HG03095 (cell line): ENCODE measurements at regions not wholly inside any gene's neighbourhood (a gene's known extent, or its start where the extent isn't known, plus 50 kb on each side); places are given as distances from the start of the nearest gene placed in this dataset.
A peak's percentile ranks its signal among the peaks of the same experiment; 100 is the strongest.
"Not testable (repeated sequence)": the region's sequence is repeated elsewhere in the genome, so short reads cannot be mapped to it uniquely, and the experiment has no call there.

Source experiments
- ATAC-seq: cut with Tn5 transposase; IDR thresholded peaks from one replicate; pipeline ENCODE4 v1.9.1; 2021; ENCODE audit warnings: moderate library complexity; ENCODE audit not compliant: unreplicated experiment

DNA sequence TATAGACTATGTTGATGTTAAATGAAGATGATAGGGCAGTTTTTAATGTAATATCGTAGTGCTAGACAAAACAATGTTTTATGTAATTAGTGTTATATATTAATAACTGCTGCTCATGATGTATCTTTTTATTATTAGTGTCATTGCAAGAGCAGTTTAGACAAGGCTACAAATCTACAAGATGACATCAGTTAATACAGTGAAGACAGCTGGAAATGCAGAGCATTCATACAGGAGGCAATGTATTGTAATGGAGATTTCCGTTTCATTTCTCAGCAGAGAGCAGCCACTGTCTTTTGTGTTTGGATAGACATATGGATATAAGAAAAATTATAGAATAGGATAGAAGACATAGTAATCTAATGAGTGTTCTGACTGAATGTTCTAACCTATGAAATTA is 178.0 kb downstream of the FOXG1 start:
- no peak for ATAC-seq

DNA sequence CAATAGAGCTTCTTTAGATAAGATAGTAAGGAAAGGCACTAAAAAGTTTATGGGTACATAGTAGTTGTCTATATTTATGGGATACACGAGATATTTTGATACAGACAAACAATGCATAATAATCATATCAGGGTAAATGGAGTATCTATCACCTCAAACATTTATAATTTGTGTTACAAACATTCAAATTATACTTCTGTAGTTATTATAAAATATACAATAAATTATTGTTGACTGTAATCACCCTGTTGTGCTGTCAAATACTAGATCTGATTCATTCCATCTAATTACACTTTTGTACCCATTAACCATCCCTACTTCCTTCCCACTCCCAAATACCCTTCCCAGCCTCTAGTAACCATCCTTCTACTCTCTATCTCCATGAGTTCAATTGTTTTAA is 179.7 kb downstream of the FOXG1 start:
- no peak for ATAC-seq

DNA sequence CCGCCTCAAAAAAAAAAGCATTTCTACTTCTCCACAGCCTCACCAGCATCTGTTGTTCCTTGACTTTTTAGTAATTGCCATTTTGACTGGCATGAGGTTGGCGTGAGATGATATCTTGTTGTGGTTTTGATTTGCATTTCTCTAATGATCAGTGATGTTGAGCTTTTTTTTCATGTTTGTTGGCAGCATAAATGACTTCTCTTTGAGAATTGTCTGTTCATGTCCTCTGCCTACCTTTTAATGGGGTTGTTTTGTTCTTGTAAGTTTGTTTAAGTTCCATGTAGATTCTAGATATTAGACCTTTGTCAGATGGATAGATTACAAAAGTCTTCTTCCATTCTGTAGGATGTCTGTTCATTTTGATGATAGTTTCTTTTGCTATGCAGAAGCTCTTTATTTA is 182.9 kb downstream of the FOXG1 start:
- ATAC-seq, result no peak

DNA sequence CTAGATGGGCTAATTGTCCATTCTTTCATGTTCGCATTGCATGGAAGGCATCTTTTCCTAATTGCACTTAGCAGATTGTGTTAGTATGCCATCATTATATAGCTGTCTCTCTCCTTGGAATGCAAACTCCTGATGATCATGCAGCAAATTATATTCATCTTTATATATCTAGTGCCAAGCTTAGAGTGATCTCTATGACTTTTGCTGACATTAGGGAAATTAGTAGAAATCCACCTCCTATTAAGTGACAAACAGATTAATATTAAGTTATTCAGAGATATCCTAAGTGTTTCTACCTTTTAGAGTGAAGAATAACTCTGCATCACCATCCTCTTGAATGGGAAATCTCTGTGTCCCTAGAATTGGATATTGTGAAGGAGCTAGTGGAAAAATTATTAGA is 185.6 kb downstream of the FOXG1 start:
- no peak for ATAC-seq

DNA sequence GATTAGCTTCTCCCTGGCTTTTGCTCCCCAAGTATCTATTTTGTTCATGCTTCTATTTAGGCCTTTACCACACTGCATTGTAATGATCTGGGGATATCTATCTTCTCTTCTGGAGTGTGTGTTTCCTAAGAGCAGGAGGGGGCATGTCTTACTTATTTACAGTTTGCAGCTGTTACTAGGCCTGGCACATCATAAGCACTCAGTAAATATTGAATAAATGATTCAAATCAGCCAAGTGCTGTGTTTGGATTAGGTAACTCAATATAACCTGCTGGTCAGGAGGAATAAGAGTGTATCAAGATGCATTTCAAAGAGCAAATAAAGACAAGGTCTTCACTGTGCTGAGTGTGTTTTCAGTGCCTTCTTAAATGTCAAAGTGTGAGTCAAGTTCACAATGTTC is 186.1 kb downstream of the FOXG1 start:
- ATAC-seq, result no peak

DNA sequence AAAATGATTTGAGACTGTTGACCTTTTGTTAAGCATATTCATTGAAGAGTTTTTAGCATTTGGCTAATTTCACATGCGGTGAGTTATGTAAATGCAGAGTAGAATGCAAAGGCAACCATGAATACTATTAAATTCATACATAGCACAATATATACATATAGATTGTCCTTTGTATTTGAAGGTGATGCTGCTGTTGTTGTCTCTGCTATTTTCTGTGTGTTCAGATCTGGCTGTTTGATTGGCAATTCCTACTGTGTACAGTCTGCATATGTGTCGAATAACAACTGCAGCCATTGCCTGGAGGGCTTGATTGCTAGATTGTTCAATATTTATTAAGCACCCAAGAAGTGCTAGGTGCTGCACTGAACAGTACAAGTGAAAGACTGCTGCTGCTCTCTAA is 187.4 kb downstream of the FOXG1 start:
- ATAC-seq, result no peak

DNA sequence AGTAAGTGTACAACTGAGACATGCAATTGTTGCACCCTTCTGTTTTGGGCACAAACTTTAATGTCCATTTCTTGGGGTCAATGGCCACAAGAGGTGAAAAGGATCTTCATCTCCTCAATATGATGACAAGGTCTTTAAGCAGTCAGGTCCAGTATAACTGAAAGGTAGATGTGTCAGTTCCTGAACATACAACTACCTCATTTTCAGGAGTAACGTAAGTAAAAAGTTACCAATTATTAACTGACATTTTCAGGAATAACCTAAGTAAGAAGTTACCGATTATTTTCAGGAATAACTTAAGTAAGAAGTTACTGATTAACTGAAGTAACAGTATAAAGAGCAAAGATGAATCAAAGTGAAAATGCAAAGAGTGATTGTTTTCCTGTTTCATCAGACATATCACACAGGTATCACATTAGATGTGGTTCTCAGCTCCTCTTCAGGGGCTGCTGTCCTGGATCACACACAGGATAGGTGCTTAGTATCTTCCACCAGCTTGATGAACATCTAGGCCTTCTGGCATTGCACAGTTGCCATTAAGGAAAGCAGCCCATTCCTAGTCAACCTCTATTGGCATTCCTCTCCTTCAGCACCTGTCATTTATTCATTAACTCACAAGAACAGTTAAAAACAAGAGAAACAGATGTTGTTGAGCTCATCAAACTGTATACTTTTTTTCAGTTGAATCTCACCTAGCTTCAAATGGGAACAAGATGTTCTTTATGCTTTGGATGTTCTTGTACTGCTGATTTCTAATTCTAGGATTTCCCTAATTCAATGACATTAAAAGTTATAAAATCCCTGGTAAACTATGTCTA is 200.0 kb downstream of the FOXG1 start:
- peak; percentile 86 for ATAC-seq

DNA sequence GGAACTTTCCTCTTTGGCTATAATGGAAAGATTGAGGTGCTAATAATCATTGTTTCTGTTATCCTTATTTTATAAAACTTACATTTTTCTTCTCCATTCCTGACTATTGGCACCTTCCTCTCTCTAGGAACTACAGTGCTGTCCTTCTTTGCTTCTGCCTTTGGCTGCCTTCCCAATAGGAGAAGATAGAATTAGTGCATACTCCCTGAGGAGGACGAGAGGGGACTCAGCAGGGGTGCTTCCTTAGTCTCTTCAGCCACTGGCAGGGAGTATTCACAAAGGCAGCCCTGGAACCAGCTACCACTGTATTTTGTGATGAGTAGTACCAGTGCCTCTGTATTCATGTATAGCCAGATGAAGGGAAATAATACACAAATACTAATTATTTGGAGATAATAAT is 208.5 kb downstream of the FOXG1 start:
- no peak for ATAC-seq

DNA sequence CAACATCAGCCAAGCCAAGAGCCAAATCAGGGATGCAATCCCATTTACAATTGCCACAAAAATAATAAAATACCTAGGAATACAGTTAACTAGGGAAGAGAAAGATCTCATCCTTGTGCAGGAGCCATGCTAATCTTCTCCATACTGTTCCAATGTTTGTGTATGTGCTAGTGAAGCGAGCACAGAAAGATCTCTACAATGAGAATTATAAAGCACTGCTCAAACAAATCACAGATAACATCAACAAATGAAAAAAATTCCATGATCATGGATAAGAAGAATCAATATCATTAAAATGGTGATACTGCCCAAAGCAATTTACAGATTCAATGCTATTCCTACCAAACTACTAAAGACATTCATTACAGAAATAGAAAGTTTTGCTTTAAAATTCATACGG is 215.6 kb downstream of the FOXG1 start:
- no peak for ATAC-seq

DNA sequence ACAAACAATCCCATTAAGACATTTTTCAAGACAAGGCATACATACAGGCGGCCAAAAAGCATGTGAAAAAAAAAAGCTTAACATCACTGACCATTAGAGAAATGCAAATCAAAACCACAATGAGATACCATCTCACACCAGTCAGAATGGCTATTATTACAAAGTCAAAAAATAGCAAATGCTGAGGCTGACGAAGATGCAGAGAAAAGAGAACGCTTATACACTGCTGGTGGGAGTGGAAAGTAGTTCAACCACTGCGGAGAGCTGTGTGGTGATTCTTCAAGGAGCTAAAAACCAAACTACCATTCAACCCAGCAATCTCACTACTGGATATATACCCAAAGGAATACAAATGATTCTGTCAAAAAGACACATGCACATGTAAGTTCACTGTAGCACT is 216.7 kb downstream of the FOXG1 start:
- no peak for ATAC-seq

DNA sequence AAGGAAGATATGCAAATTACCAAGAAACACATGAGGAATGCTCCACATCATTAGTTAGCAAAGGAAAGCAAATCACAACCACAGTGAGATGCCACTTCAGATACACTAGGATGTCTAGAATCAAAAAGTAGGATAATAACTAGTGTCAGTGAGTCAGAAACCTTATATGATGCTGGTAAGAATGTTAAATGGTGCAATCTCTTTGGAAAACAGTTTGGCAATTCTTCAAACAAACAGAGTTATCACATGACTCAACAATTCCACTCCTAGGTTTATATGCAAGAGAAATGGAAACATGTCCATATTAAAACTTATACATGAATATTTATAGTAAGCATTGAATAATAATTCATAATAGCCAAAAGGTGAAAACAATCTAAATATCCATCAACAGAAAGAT is 220.9 kb downstream of the FOXG1 start:
- no peak for ATAC-seq

DNA sequence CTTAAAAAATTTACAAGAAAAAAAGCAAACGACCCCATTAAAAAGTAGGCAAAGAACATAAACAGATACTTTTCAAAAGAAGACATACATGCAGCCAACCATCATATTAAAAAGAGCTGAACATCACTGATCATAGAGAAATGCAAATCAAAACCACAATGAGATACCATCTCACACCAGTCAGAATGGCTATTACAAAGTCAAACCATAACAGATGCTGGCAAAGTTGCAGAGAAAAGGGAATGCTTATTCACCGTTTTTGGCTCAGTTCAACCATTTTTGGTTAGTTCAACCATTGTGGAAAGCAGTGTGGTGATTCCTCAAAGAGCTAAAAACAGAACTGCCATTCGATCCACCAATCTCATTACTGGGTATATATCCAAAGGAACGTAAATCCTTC is 230.6 kb downstream of the FOXG1 start:
- not testable (repeated sequence) for ATAC-seq

DNA sequence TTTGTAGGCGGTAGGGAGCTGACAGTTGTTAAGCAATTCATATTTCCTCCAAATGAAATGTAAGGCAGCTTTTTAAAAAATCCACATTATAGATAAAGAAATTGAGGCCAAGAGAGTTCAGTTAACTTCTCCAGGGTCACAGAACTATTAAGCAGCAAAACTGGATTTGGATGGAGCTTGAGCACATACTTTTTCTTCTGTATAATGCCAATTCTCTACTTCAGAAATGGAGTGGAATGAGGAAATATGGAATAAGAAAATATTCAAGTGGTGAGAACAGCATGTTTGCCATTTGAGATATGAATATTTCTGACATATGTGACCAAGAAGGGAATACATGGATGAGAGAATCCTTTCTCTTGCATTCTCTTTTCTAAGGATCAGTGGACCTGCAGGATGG is 233.1 kb downstream of the FOXG1 start:
- no peak for ATAC-seq

DNA sequence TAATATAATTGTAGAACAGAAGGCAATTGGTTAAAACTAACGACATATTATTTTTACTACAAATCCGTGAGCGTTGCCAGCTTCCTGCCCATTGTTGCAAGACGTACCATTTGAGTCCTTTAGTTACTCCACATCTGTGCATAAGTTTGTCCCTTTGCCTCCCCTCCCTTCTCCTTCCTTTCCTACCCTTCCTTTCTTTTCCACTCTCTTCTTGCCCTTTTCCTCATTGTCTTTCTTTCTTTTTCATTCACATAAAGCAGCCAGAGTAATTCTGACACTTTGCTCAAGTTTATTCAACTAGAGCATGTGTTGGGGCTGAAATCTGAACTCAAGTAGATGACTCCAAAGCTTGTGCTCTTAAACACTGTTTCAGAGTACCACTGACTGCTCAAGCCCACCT is 239.1 kb downstream of the FOXG1 start:
- no peak for ATAC-seq

DNA sequence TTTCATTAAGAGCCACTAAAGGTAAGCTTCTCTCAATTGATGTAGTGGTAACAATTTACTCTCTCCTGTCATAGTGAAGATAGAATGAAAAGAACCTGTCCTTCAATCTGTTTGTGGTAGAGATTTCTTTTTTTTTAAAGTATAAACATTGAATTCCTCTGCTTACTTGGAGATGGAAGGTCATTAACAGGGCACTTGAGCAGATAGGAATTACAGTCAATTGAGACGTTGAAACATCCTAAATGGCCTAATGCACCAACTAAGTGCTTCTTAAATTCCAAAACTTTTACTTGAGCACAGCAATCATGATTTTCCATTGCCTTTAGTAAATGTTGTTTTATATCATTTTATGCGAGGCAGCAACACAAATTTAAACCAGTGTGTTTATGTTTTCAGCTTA is 241.4 kb downstream of the FOXG1 start:
- ATAC-seq, result no peak

DNA sequence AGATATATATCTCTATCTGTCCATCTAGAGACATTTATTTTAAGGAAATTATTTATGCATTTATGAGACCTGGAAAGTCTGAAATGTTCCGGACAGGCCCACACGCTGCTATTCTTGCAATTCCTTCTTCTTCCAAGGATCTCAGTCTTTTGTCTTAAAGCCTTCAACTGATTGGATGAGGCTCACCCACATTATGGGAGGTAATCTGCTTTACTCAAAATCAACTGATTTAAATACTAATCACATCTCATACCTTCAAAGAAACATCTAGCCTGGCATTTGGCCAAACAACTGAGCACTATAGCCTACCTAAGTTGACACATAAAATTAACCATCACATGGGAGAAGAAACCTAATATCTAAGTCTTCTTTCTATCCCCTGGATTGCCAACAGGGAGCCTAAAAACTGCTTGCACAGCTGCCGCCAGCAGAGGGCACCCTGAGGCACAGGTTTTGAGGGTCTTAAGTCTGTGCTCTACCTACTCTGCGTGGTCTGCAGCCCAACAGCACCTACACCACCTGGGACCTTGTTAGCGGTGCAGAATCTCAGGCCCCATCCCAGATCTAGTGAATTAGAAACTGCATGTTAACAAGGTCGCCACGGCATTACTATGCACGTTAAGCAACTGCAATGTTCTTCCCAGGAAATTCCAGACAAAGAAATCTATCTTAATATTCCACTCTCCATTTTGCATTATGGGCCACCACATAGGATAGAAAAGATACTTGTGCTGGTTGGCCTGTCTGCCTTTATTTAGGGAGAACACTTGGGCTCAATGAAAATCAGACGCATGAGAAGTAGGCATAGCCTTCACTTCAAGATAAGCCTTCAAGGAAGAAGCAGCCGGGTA is 249.7 kb downstream of the FOXG1 start:
- no peak for ATAC-seq

DNA sequence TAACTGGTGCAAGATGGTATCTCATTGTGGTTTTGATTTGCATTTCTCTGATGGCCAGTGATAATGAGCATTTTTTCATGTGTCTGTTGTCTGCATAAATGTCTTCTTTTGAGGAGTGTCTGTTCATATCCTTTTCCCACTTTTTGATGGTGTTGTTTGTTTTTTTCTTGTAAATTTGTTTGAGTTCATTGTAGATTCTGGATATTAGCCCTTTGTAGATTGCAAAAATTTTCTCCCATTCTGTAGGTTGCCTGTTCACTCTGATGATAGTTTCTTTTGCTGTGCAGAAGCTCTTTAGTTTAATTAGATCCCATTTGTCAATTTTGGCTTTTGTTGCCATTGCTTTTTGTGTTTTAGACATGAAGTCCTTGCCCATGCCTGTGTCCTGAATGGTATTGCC is 256.9 kb downstream of the FOXG1 start:
- ATAC-seq, result not testable (repeated sequence)

DNA sequence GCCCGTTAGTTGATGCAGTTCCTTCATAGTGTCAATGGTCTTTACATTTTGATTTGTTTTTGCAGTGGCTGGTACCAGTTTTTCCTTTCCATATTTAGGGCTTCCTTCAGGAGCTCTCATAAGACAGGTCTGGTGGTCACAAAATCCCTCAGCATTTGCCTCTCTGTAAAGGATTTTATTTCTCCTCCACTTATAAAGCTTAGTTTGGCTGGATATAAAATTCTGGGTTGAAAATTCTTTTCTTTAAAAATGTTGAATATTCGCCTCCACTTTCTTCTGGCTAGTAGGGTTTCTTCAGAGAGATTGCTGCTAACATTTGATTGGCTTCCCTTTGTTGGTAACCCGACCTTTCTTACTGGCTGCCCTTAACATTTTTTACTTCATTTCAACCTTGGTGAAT is 260.9 kb downstream of the FOXG1 start:
- not testable (repeated sequence) for ATAC-seq

DNA sequence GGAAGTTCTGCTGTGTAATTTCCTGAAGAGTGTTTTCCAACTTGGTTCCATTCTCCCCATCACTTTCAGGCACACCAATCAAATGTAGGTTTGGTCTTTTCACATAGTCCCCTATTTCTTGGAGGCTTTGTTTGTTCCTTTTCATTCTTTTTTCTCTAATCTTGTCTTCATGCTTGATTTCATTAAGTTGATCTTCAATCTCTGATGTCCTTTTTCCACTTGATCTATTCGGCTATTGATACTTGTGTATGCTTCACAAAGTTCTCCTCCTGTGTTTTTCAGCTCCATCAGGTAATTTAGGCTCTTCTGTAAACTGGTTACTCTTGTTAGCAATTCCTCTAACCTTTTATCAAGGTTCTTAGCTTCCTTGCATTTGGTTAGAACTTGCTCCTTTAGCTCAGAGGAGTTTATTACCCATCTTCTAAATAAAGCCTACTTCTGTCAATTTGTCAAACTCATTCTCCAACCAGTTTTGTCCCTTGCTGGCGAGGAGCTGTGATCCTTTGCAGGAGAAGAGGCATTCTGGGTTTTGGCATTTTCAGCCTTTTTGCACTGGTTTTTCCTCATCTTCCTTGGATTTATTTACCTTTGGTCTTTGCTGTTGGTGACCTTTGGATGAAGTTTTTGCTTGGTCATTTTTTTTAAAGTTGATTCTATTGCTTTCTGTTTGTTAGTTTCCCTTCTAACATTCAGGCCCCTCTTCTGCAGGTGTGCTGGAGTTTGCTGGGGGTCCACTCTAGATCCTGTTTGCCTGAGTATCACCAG is 261.5 kb downstream of the FOXG1 start:
- ATAC-seq, result not testable (repeated sequence)

DNA sequence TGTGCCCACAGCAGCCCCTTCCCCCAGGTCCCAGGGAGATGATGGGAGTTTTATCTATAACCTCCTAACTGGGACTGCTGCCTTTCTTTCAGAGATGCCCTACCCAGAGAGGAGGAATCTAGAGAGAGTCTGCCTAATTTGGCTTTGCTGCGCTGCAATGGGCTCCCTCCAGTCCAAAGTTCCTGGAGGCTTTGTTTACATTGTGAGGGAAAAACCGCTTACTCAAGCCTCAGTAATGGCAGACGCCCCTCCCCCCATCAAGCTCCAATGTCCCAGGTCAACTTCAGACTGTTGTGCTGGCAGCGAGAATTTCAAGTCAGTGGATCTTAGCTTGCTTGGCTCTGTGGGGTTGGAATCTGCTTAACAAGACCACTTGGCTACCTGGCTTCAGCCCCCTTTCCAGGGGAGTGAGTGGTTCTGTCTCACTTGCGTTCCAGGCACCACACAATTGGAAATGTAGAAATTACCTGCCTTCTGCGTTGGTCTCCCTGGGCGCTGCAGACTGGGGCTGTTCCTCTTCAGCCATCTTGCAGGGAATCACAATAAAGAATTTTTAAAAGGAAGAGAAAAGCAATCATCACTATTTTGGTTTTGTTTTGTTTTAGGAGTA is 262.5 kb downstream of the FOXG1 start:
- no peak for ATAC-seq

DNA sequence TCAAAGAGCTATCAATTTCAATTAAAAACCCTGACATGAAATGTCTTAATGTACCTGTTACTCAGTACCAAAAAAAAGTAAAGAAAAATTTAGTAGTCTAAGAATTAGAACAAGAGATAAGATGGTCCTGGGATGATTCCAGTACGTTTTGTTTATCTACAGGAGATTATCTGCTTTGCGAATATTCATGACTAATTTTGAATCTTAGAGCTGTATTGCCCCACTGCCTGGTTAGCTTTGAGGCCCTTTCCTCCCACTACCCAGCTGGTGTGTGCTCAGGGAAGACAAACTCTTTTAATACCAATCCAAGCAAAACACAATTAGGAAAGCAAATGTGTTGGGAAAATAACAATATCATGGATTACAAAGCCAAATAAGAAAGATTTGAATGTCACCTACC is 263.5 kb downstream of the FOXG1 start:
- no peak for ATAC-seq
